ENCODE measurements at regions not wholly inside any gene's neighbourhood (a gene's known extent, or its start where the extent isn't known, plus 50 kb on each side); places are given as distances from the start of the nearest gene placed in this dataset.

- ChIA-PET POLR2A (no interaction called here), CTCF (no interaction called here)
- BruUV-seq (replicated peaks) = no TSS peak
- TF ChIP-seq, protein P1, sequence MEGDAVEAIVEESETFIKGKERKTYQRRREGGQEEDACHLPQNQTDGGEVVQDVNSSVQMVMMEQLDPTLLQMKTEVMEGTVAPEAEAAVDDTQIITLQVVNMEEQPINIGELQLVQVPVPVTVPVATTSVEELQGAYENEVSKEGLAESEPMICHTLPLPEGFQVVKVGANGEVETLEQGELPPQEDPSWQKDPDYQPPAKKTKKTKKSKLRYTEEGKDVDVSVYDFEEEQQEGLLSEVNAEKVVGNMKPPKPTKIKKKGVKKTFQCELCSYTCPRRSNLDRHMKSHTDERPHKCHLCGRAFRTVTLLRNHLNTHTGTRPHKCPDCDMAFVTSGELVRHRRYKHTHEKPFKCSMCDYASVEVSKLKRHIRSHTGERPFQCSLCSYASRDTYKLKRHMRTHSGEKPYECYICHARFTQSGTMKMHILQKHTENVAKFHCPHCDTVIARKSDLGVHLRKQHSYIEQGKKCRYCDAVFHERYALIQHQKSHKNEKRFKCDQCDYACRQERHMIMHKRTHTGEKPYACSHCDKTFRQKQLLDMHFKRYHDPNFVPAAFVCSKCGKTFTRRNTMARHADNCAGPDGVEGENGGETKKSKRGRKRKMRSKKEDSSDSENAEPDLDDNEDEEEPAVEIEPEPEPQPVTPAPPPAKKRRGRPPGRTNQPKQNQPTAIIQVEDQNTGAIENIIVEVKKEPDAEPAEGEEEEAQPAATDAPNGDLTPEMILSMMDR (IDR thresholded peaks at IDR 0.05; ENCODE audit: insufficient read depth in 1 of 2, low read depth in 1 of 2, low read length in 1 of 2, severe bottlenecking in 1 of 2, unreplicated experiment in 1 of 2) = no peak
- Histone ChIP-seq H3K9me3 (no peaks in the 10 kb centered on the region), H3K4me3 (ENCODE audit: low read depth, low read length) (no peak overlapping the region), H3K27me3 (replicated peaks; ENCODE audit: control insufficient read depth, insufficient read depth, low read length) (no peaks in the 10 kb centered on the region), H3K36me3 (ENCODE audit: control insufficient read depth, insufficient read depth, low read length) (no peaks in the 10 kb centered on the region), H3K4me1 (no peaks in the 10 kb centered on the region)
- H3K36me3 Mint-ChIP-seq (ENCODE audit: insufficient read depth, unreplicated experiment) = no peaks in the 10 kb centered on the region
- H3K9me3 Mint-ChIP-seq (ENCODE audit: unreplicated experiment) = no peaks in the 10 kb centered on the region
- H3K4me1 Mint-ChIP-seq (ENCODE audit: low read depth, unreplicated experiment) = peaks cover 6% of the 10 kb centered on the region
- DNase-seq = no peak
- intact Hi-C loops (cut with micrococcal nuclease; ENCODE audit: unreplicated experiment) = no loop called here
- no peaks in the 10 kb centered on the region for H3K27me3 Mint-ChIP-seq (ENCODE audit: insufficient read depth, unreplicated experiment)
- H3K4me3 Mint-ChIP-seq (ENCODE audit: unreplicated experiment) = no peak overlapping the region
- H3K27ac Mint-ChIP-seq (ENCODE audit: unreplicated experiment) = no peak overlapping the region
Observed at GRCh38 chr9:88767504-88767790, 223.8 kb upstream of the S1PR3 start.

GRCh38 chr9:88772575-88772974 is 218.7 kb upstream of the S1PR3 start:
- Histone ChIP-seq H3K36me3 (ENCODE audit: control insufficient read depth, insufficient read depth, low read length) (no peaks in the 10 kb centered on the region), H3K27me3 (replicated peaks; ENCODE audit: control insufficient read depth, insufficient read depth, low read length) (no peaks in the 10 kb centered on the region), H3K4me3 (ENCODE audit: low read depth, low read length) (no peak overlapping the region), H3K4me1 (peaks cover 26% of the 10 kb centered on the region), H3K9me3 (no peaks in the 10 kb centered on the region)
- Mint-ChIP-seq H3K9me3 (ENCODE audit: unreplicated experiment) (no peaks in the 10 kb centered on the region), H3K27me3 (ENCODE audit: insufficient read depth, unreplicated experiment) (no peaks in the 10 kb centered on the region), H3K27ac (ENCODE audit: unreplicated experiment) (no peak overlapping the region), H3K36me3 (ENCODE audit: insufficient read depth, unreplicated experiment) (no peaks in the 10 kb centered on the region), H3K4me1 (ENCODE audit: low read depth, unreplicated experiment) (peaks cover 18% of the 10 kb centered on the region), H3K4me3 (ENCODE audit: unreplicated experiment) (no peak overlapping the region)
- ChIA-PET CTCF (no interaction called here), POLR2A (no interaction called here)
- DNase-seq = no peak
- BruUV-seq (replicated peaks) = no TSS peak
- intact Hi-C loops (cut with micrococcal nuclease; ENCODE audit: unreplicated experiment) = no loop called here
- TF ChIP-seq, protein P1 (IDR thresholded peaks at IDR 0.05; ENCODE audit: insufficient read depth in 1 of 2, low read depth in 1 of 2, low read length in 1 of 2, severe bottlenecking in 1 of 2, unreplicated experiment in 1 of 2) = no peak

- DNase-seq = no peak
- Mint-ChIP-seq H3K27ac (ENCODE audit: unreplicated experiment) (no peak overlapping the region), H3K4me1 (ENCODE audit: low read depth, unreplicated experiment) (peaks cover 18% of the 10 kb centered on the region), H3K27me3 (ENCODE audit: insufficient read depth, unreplicated experiment) (no peaks in the 10 kb centered on the region), H3K36me3 (ENCODE audit: insufficient read depth, unreplicated experiment) (no peaks in the 10 kb centered on the region), H3K4me3 (ENCODE audit: unreplicated experiment) (no peak overlapping the region), H3K9me3 (ENCODE audit: unreplicated experiment) (no peaks in the 10 kb centered on the region)
- no peaks in the 10 kb centered on the region for H3K27me3 ChIP-seq (replicated peaks; ENCODE audit: control insufficient read depth, insufficient read depth, low read length)
- BruUV-seq (replicated peaks) = no TSS peak
- no peak overlapping the region for H3K4me3 ChIP-seq (ENCODE audit: low read depth, low read length)
- no peaks in the 10 kb centered on the region for H3K36me3 ChIP-seq (ENCODE audit: control insufficient read depth, insufficient read depth, low read length)
- intact Hi-C loops (cut with micrococcal nuclease; ENCODE audit: unreplicated experiment) = no loop called here
- POLR2A ChIA-PET = no interaction called here
- peaks cover 26% of the 10 kb centered on the region for H3K4me1 ChIP-seq
- CTCF ChIA-PET = no interaction called here
- TF ChIP-seq, protein P1 (IDR thresholded peaks at IDR 0.05; ENCODE audit: insufficient read depth in 1 of 2, low read depth in 1 of 2, low read length in 1 of 2, severe bottlenecking in 1 of 2, unreplicated experiment in 1 of 2) = no peak
- H3K9me3 ChIP-seq = no peaks in the 10 kb centered on the region
Observed at GRCh38 chr9:88773126-88773525, 218.1 kb upstream of the S1PR3 start.

All from Caco-2 (cell line).